Progenitor cell of endocrine pancreas (in vitro differentiated cells): ENCODE measurements at regions not wholly inside any gene's neighbourhood (a gene's known extent, or its start where the extent isn't known, plus 50 kb on each side); places are given as distances from the start of the nearest gene placed in this dataset.

Source experiments
- DNase-seq: peaks from one replicate; pipeline ENCODE4 v3.0.0; 2021; ENCODE audit warnings: low spot score; ENCODE audit not compliant: unreplicated experiment
- H3K27ac Mint-ChIP-seq: 2 replicates; pipeline ENCODE4 v1.8.0; 2021; ENCODE audit warnings: mild to moderate bottlenecking, moderate library complexity, mixed read lengths
- H3K27me3 Mint-ChIP-seq: 2 replicates; pipeline ENCODE4 v1.8.0; 2021; ENCODE audit warnings: mixed read lengths
- H3K36me3 Mint-ChIP-seq: 2 replicates; pipeline ENCODE4 v1.8.0; 2022; ENCODE audit warnings: mixed read lengths; ENCODE audit not compliant: insufficient read depth
- H3K4me1 Mint-ChIP-seq: 2 replicates; pipeline ENCODE4 v1.8.0; 2021; ENCODE audit warnings: low read depth, mixed read lengths
- H3K4me3 Mint-ChIP-seq: 2 replicates; pipeline ENCODE4 v1.8.0; 2021; ENCODE audit warnings: low read depth, mild to moderate bottlenecking, moderate library complexity, mixed read lengths
- H3K9me3 Mint-ChIP-seq: 2 replicates; pipeline ENCODE4 v1.8.0; 2021; ENCODE audit warnings: low read depth, mixed read lengths
- TF ChIP-seq, protein P1 (sequence below): fragments of 200-600 bp; sonication (generic); IDR thresholded peaks from one replicate; pipeline ENCODE4 v1.5.0; 2021; ENCODE audit warnings: antibody characterized with exemption, mild to moderate bottlenecking; ENCODE audit not compliant: unreplicated experiment

DNA sequence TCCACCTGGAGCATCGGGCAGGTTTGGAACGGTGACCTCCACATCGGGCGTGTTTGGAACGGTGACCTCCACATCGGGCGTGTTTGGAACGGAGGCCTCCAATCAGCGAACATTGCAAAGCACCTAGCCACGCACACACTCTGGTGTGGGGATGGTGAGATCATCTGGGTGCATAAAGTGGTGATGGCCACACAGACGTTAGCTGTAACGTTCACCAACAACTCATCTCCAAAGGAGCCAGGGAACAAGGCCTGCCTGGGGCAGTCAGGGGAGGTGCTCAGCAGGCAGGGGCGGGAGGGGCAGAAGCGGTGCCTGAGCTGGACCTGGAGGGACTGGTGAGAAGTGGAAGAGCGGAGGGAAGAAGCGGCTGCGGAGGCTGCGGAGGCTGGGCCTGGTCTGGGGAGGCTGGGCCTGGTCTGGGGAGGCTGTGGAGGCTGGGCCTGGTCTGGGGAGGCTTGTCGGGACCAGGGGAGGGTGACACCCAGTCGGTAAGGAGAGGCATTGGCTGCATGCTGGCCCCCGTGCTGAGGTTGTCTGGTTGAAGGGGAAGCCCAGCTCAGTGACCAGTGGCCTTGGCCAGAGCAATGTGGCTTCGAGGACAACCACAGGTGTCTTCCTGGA is 89.9 kb downstream of the PSMB1 start:
- TF ChIP-seq, protein P1, sequence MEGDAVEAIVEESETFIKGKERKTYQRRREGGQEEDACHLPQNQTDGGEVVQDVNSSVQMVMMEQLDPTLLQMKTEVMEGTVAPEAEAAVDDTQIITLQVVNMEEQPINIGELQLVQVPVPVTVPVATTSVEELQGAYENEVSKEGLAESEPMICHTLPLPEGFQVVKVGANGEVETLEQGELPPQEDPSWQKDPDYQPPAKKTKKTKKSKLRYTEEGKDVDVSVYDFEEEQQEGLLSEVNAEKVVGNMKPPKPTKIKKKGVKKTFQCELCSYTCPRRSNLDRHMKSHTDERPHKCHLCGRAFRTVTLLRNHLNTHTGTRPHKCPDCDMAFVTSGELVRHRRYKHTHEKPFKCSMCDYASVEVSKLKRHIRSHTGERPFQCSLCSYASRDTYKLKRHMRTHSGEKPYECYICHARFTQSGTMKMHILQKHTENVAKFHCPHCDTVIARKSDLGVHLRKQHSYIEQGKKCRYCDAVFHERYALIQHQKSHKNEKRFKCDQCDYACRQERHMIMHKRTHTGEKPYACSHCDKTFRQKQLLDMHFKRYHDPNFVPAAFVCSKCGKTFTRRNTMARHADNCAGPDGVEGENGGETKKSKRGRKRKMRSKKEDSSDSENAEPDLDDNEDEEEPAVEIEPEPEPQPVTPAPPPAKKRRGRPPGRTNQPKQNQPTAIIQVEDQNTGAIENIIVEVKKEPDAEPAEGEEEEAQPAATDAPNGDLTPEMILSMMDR, result no peak
- H3K27me3 Mint-ChIP-seq, result peaks cover 9% of the 10 kb centered on the region
- H3K4me1 Mint-ChIP-seq, result peaks cover 4% of the 10 kb centered on the region
- no peak for DNase-seq
- no peak overlapping the region for H3K4me3 Mint-ChIP-seq
- no peaks in the 10 kb centered on the region for H3K36me3 Mint-ChIP-seq
- H3K9me3 Mint-ChIP-seq, result no peaks in the 10 kb centered on the region
- H3K27ac Mint-ChIP-seq, result no peak overlapping the region

DNA sequence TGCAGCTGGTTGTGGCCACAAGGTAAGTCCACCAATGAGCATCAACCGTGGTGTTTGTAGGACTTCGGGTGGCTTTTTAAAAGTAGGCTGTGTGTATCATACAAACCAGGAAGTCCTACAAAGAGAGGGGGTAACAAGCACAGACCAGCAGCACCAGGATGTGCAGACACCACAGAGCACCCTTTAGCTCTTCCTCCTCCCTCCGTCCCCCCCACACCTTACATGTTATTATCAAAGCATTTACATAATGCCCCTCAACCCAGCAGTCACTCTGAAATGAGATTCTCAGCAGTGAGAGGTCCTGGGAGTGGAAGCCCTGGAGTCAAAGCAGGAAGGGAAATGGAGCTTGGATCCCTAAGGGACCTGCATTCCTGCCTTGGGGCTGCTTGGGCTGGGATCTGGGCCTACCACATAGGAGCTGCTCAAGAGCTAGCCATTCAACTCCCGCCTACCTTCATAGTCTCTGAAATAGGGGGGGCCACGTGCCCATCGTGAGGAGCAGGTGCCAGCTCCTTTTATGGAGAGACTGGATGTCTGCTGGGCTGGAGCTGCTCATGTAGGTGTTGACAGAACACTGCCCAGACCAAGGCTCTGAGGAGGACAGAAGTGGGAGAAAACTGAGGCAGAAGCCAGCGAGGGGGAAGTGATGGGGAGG is 90.6 kb downstream of the PSMB1 start:
- TF ChIP-seq, protein P1, result no peak

DNA sequence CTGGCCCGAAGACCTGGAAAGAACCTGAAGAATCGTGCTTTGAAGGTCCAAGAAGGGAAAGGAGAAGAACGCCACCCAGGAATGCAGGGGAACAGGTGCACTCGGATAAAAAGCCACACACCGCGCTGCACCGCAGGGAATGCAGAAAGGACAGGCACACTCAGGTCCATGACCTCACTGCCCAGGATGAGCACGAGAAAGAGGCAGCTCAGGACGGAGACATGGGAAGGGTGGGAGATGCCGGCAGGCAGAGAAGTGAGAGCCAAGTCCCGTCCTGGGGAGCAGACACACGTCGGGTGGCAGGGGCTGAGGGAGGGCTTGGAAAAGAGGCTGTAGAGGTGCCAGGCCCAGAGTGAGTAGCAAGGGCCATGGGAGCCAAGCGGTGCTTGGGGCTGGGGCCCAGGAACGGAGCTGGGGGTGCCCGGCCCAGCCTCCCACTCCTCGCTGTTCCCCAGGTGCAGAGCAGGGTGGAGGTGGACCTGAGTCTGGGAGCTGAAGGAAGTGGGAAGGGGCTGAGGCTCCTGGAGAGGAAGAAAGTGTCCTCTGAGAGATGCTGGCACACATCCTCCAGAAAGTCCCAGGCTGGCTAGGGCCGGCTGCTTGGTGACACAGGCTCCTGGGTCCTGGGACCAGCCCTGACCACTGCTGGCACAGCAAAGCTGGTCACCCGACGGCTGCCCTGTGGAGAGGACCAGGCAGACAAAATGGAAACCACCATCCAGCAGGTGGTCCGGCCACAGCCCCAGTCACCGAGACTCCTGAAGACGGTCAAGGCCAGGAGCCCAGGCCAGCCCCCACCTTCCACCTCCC is 91.3 kb downstream of the PSMB1 start:
- TF ChIP-seq, protein P1, result no peak
- Mint-ChIP-seq H3K36me3 (no peaks in the 10 kb centered on the region), H3K4me3 (no peak overlapping the region), H3K27ac (no peak overlapping the region), H3K4me1 (peaks cover 4% of the 10 kb centered on the region), H3K9me3 (no peaks in the 10 kb centered on the region), H3K27me3 (peaks cover 9% of the 10 kb centered on the region)
- DNase-seq, result no peak

More for the DNA sequence above, 90.6 kb downstream of the PSMB1 start:
- DNase-seq, result no peak
- no peak overlapping the region for H3K4me3 Mint-ChIP-seq
- H3K4me1 Mint-ChIP-seq, result peaks cover 4% of the 10 kb centered on the region
- no peaks in the 10 kb centered on the region for H3K9me3 Mint-ChIP-seq
- H3K27me3 Mint-ChIP-seq, result peaks cover 9% of the 10 kb centered on the region
- H3K36me3 Mint-ChIP-seq, result no peaks in the 10 kb centered on the region
- H3K27ac Mint-ChIP-seq, result no peak overlapping the region

DNA sequence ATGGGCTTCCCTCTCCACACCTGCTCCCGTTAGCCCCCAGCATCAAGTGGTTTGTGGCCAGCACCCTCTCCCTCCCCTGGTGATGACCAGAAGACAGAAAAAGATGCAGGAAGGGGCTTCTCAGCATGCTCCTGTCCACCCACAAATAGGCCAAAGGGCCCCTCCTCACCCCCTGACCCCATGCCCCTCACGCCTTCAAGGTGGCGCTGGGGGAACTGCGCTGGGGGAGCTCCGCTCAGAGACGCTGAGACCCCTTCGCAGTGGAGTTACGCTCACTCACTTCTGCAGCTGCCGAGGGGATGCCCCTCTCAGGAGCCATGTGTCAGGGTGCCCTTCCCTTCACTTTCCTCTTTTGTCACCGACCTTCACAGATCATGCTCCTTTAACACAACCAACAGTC is 92.0 kb downstream of the PSMB1 start:
- TF ChIP-seq, protein P1, result no peak
- peaks cover 9% of the 10 kb centered on the region for H3K27me3 Mint-ChIP-seq
- no peak overlapping the region for H3K27ac Mint-ChIP-seq
- H3K4me3 Mint-ChIP-seq, result no peak overlapping the region
- no peaks in the 10 kb centered on the region for H3K36me3 Mint-ChIP-seq
- H3K4me1 Mint-ChIP-seq, result peaks cover 4% of the 10 kb centered on the region
- DNase-seq, result no peak
- H3K9me3 Mint-ChIP-seq, result no peaks in the 10 kb centered on the region

DNA sequence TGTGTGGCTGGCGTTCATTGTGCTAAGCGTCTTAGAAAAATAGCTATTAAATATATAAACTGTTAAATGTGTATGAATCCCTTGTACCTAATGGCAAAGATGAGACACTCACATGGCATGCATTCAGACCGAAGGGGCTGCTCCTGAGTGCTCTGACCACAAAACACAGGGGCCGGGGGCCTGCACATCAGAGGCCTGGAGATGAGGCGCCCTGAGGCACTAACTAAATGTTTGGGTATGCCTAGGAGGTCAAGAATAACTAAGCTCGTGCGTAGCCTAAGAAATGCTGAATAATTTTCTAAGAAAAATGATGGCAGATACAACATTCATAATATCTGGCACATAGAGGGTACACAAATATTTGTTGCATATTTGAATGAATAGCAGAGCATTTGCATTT is 92.5 kb downstream of the PSMB1 start:
- Mint-ChIP-seq H3K27ac (no peak overlapping the region), H3K36me3 (no peaks in the 10 kb centered on the region), H3K9me3 (no peaks in the 10 kb centered on the region), H3K4me3 (no peak overlapping the region), H3K27me3 (peaks cover 9% of the 10 kb centered on the region), H3K4me1 (peaks cover 4% of the 10 kb centered on the region)
- DNase-seq, result no peak
- TF ChIP-seq, protein P1, result no peak
